ENCODE measurements at regions not wholly inside any gene's neighbourhood (a gene's known extent, or its start where the extent isn't known, plus 50 kb on each side); places are given as distances from the start of the nearest gene placed in this dataset.

DNA sequence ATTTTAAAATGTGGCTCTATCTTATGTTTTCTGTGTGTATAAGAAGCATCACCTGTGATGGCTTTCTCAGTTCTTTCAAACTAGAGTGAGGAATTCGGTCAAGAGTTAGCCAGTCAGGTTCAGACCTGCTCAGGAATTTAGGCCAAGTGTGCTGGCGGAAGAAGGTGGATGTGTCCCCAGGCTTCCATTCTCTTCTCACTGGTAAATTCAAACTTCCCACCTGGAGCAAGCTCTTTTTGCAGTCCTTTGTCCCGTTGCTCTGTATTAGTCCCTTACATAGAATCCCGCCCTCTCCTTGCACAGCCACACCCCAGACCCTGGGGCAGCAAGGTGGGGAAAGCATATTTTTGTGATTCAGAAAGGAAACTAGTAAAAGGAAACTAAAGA, 124.7 kb upstream of the PWP1 start:
- H3K4me3 ChIP-seq (ENCODE audit: control insufficient read depth, low read depth, low read length): no peak overlapping the region
- TF ChIP-seq, protein P1, sequence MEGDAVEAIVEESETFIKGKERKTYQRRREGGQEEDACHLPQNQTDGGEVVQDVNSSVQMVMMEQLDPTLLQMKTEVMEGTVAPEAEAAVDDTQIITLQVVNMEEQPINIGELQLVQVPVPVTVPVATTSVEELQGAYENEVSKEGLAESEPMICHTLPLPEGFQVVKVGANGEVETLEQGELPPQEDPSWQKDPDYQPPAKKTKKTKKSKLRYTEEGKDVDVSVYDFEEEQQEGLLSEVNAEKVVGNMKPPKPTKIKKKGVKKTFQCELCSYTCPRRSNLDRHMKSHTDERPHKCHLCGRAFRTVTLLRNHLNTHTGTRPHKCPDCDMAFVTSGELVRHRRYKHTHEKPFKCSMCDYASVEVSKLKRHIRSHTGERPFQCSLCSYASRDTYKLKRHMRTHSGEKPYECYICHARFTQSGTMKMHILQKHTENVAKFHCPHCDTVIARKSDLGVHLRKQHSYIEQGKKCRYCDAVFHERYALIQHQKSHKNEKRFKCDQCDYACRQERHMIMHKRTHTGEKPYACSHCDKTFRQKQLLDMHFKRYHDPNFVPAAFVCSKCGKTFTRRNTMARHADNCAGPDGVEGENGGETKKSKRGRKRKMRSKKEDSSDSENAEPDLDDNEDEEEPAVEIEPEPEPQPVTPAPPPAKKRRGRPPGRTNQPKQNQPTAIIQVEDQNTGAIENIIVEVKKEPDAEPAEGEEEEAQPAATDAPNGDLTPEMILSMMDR (IDR thresholded peaks at IDR 0.05; ENCODE audit: control insufficient read depth, insufficient read depth, low read depth, low read length, missing control alignments): no peak
- no peak for DNase-seq (ENCODE audit: low read depth)

DNA sequence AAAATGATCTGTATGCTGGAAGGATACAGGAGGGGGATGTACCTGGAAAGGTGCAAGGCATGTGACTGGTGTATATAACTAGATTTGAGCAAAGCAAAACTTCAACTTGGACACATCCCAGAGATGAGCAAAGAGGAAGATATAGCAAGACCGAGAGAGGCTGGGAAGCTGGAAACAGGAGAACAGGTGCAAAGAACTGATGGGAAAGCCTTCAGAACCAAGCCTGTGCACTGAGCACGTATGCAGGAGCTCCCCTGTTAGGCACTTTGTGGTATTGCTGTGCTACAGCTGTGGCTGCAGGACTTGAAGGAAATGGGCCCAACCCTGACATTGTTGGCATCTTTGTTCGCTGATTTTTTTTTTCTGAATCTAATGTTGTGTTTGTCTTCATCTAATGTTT, 120.7 kb upstream of the PWP1 start:
- DNase-seq (ENCODE audit: low read depth): no peak
- TF ChIP-seq, protein P1 (IDR thresholded peaks at IDR 0.05; ENCODE audit: control insufficient read depth, insufficient read depth, low read depth, low read length, missing control alignments): peak; percentile 52
- no peak overlapping the region for H3K4me3 ChIP-seq (ENCODE audit: control insufficient read depth, low read depth, low read length)

DNA sequence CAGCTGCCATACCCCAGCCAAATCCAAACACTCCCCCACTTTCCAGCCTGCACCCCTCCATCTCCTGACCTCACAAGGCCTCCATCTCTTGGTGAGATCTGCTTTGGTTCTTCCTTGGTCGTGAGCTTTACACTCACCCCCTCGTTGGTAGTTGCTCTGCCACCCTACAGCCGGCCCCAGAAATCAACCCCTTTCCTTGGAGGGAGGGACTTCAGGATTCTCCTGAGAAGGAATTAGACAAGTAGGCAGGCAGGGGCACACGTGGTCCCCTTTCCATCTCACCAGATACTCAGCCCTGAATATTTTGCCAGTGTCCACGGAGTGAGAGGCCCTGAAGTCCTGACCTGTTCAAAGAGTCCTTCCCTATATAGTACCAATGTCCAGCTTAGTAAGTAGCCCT, 120.0 kb upstream of the PWP1 start:
- TF ChIP-seq, protein P1 (IDR thresholded peaks at IDR 0.05; ENCODE audit: control insufficient read depth, insufficient read depth, low read depth, low read length, missing control alignments): no peak
- no peak overlapping the region for H3K4me3 ChIP-seq (ENCODE audit: control insufficient read depth, low read depth, low read length)
- DNase-seq (ENCODE audit: low read depth): no peak

DNA sequence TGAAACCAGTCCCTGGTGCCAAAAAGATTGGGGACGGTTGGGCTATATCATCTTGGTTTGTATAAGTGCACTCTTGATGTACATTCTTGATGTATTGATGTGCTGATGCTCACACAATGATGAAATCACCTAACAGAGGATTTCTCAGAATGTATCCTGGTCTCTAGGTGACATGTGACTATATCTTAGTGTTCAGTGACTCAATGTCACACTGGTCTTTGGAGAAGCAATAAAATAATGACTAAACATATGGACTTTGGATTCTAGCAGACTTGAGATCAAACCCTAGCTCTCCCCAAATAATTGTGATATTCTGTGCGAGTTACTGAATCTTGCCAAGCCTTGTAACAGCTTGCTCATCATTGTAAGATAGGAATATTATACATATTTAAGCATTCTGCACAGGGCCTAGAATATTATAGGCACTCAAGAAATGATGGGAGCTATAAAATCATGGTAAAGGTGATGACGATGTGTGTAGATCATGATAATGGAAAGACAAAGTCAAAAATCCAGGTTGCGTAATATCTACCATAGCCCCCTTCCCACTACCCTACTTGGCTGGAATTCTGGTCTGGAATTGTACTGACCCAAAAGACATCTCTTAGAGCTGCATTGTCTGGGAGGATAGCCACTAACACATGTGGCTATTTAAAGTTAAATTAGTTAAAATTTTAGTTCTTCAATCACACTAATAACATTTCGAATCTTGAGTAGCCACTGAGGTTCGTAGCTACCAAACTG, 117.6 kb upstream of the PWP1 start:
- no peak overlapping the region for H3K4me3 ChIP-seq (ENCODE audit: control insufficient read depth, low read depth, low read length)
- DNase-seq (ENCODE audit: low read depth): no peak
- TF ChIP-seq, protein P1 (IDR thresholded peaks at IDR 0.05; ENCODE audit: control insufficient read depth, insufficient read depth, low read depth, low read length, missing control alignments): no peak

DNA sequence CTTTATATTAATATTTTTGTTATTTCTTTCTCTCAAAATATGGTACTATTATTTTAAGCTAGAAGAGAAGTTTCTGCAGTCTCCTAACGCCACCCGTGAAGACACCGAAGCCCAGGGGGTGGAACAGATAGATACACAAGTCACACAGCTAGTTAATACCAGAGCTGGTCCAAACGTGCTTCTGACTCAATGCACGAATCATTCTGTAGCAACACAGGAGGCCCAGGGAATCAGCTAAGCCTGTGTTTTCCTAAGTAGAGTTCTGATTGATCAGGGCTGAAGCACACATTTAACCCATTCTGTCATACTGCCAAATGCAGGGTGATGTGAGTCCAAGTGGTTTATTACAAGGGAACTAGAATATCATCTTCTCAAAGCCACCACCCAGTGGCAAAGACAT, 116.9 kb upstream of the PWP1 start:
- DNase-seq (ENCODE audit: low read depth): no peak

DNA sequence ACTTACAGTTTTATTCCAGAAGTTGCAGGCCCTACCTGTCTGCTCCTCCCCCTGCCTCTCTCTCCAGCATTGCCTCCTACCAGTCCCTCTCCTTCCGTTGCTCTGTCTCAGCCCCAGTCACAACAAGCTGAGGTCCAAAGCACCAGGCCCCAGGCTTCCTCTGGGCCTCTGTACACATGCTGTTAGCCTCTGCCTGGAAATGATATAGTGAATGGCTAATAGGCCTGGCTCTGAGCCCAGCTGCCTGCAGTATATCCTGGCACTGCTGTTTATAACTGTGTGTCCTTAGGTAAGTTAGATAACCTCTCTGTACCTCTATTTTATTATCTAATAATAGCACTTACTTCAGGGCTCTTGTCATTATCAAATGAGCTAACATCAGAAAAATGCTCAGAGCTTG, 114.9 kb upstream of the PWP1 start:
- no peak for DNase-seq (ENCODE audit: low read depth)
- TF ChIP-seq, protein P1 (IDR thresholded peaks at IDR 0.05; ENCODE audit: control insufficient read depth, insufficient read depth, low read depth, low read length, missing control alignments): no peak
- H3K4me3 ChIP-seq (ENCODE audit: control insufficient read depth, low read depth, low read length): no peak overlapping the region

More for the DNA sequence above, 116.9 kb upstream of the PWP1 start:
- H3K4me3 ChIP-seq (ENCODE audit: control insufficient read depth, low read depth, low read length): no peak overlapping the region
- TF ChIP-seq, protein P1 (IDR thresholded peaks at IDR 0.05; ENCODE audit: control insufficient read depth, insufficient read depth, low read depth, low read length, missing control alignments): no peak

Data from AG09309 (cell line).